Mucosa of stomach (tissue), 1 donor: ENCODE measurements at regions not wholly inside any gene's neighbourhood (a gene's known extent, or its start where the extent isn't known, plus 50 kb on each side); places are given as distances from the start of the nearest gene placed in this dataset.
"Not testable (repeated sequence)": the region's sequence is repeated elsewhere in the genome, so short reads cannot be mapped to it uniquely, and the experiment has no call there.

Experiments used
- H3K27me3 ChIP-seq: one replicate; pipeline ENCODE4 v1.7.0; 2013; ENCODE audit warnings: mild to moderate bottlenecking, low read length; ENCODE audit not compliant: control insufficient read depth, insufficient read depth
- H3K36me3 ChIP-seq: one replicate; pipeline ENCODE4 v1.7.0; 2013; ENCODE audit warnings: low read length; ENCODE audit not compliant: control insufficient read depth, insufficient read depth
- H3K4me1 ChIP-seq: one replicate; pipeline ENCODE4 v1.7.0; 2013; ENCODE audit warnings: mild to moderate bottlenecking, low read length; ENCODE audit not compliant: control insufficient read depth, insufficient read depth
- H3K4me3 ChIP-seq: one replicate; pipeline ENCODE4 v1.7.0; 2013; ENCODE audit warnings: low read length
- H3K9ac ChIP-seq: one replicate; pipeline ENCODE4 v1.7.0; 2013; ENCODE audit warnings: mild to moderate bottlenecking, low read length, moderate library complexity
- H3K9me3 ChIP-seq: one replicate; pipeline ENCODE4 v1.7.0; 2013; ENCODE audit warnings: mild to moderate bottlenecking, low read length, moderate library complexity; ENCODE audit not compliant: control insufficient read depth
- donor health status: Pancreatic carcinoma.

DNA sequence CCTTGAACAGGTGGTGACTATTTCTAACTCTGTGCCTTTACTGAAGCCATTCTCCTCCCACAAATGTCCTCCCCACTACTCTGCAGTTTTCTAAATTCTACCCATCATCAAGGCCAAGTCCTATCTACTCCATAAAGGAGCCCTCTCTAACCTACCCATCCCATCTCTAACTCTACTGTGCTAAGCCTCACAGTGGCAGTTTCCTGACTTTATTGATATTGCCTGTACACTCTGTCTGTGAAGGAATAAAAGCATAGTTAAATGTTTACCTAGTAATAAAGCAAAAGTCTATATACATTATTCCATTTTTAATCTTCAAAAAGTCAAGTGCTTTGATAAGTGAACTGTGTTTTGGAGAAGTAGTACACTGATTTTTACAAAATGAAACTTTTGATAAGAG lies 178.4 kb upstream of the HMCN1 start:
- H3K27me3 ChIP-seq: no peaks in the 10 kb centered on the region
- no peaks in the 10 kb centered on the region for H3K36me3 ChIP-seq
- peaks cover 6% of the 10 kb centered on the region for H3K4me1 ChIP-seq
- no peaks in the 10 kb centered on the region for H3K9me3 ChIP-seq
- H3K4me3 ChIP-seq: no peak overlapping the region
- no peak overlapping the region for H3K9ac ChIP-seq

GRCh38 chr1:185551008-185551407 lies 183.2 kb upstream of the HMCN1 start:
- Histone ChIP-seq H3K4me1 (peaks cover 9% of the 10 kb centered on the region), H3K9ac (no peak overlapping the region), H3K4me3 (no peak overlapping the region), H3K36me3 (no peaks in the 10 kb centered on the region), H3K9me3 (no peaks in the 10 kb centered on the region), H3K27me3 (no peaks in the 10 kb centered on the region)

GRCh38 chr1:185549906-185550305 lies 184.3 kb upstream of the HMCN1 start:
- Histone ChIP-seq H3K27me3 (no peaks in the 10 kb centered on the region), H3K9ac (no peak overlapping the region), H3K4me1 (peaks cover 4% of the 10 kb centered on the region), H3K9me3 (no peaks in the 10 kb centered on the region), H3K36me3 (no peaks in the 10 kb centered on the region), H3K4me3 (no peak overlapping the region)

DNA sequence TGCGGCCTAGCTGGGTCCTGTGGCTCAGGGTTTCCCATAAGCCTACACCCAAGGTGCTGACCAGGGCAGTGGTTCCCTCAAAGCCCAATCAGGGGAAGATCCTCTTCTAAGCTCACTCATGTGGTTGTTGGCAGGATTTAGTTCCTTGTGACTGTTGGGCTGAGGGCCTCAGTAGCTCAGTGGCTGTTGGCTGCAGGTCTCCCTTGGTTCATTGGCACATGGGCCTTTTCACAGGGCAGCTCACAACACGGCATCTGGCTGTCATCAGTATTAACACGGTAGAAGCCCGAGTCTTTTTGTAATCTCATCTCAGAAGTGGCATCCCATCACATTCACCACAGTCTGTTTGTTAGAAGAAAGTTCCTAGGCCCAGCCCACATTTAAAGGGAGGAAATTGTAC lies 188.2 kb upstream of the HMCN1 start:
- H3K4me3 ChIP-seq: no peak overlapping the region
- H3K36me3 ChIP-seq: no peaks in the 10 kb centered on the region
- H3K9me3 ChIP-seq: no peaks in the 10 kb centered on the region
- H3K27me3 ChIP-seq: no peaks in the 10 kb centered on the region
- no peak overlapping the region for H3K9ac ChIP-seq
- H3K4me1 ChIP-seq: peaks cover 4% of the 10 kb centered on the region

DNA sequence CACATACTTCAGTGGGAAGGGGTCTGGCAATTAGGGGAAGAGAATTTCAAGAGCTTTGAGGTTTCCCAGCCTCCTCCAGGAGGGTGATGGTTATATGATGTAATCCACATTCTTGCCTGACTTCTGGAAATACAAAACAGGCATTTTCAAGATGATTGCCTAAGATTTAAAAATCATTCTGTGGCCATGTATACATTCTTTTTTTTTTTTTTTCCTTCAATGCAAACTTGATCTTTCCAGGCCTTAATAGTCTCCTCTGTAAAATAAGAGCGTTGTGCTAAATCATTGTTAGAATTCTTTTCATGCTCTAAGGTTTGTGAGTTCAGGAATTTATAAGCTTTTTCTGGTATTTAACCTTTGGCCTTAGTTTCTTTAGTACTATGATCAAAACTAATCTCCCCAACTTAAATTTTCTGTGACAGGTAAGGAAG lies 192.3 kb upstream of the HMCN1 start:
- H3K4me1 ChIP-seq: no peaks in the 10 kb centered on the region
- H3K9ac ChIP-seq: no peak overlapping the region
- H3K9me3 ChIP-seq: no peaks in the 10 kb centered on the region
- H3K4me3 ChIP-seq: no peak overlapping the region
- no peaks in the 10 kb centered on the region for H3K27me3 ChIP-seq
- no peaks in the 10 kb centered on the region for H3K36me3 ChIP-seq

- Histone ChIP-seq H3K4me1 (no peaks in the 10 kb centered on the region), H3K9ac (no peak overlapping the region), H3K4me3 (no peak overlapping the region), H3K36me3 (no peaks in the 10 kb centered on the region), H3K27me3 (no peaks in the 10 kb centered on the region), H3K9me3 (no peaks in the 10 kb centered on the region)
These were observed 193.9 kb upstream of the HMCN1 start for GRCh38 chr1:185540295-185540694.

GRCh38 chr1:185539277-185539943 lies 194.8 kb upstream of the HMCN1 start:
- H3K36me3 ChIP-seq: no peaks in the 10 kb centered on the region
- H3K4me3 ChIP-seq: no peak overlapping the region
- H3K9me3 ChIP-seq: no peaks in the 10 kb centered on the region
- no peaks in the 10 kb centered on the region for H3K4me1 ChIP-seq
- H3K9ac ChIP-seq: no peak overlapping the region
- no peaks in the 10 kb centered on the region for H3K27me3 ChIP-seq

DNA sequence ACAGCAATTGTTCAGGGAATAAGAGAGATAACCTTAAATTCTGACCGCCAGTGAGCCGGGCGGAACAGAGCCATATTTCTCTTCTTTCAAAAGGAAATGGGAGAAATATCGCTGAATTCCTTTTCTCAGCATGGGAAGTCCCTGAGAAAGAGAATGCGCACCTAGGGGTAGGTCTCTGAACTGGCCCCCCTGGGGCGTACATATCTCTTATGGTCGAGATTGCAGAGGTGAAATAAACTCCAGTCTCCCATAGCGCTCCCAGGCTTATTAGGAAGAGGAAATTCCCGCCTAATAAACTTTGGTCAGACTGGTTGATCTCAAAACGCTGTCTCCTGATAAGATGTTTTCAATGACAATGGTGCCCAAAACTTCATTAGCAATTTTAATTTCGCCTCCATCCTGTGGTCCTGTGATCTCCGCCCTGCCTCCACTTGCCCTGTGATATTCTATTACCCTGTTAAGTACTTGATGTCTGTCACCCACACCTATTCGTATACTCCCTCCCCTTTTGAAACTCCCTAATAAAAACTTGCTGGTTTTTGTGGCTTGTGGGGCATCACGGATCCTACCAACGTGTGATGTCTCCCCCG lies 195.8 kb upstream of the HMCN1 start:
- H3K9ac ChIP-seq, H3K4me3 ChIP-seq, H3K9me3 ChIP-seq, H3K27me3 ChIP-seq, H3K36me3 ChIP-seq, H3K4me1 ChIP-seq: not testable (repeated sequence)

GRCh38 chr1:185537596-185537995 lies 196.6 kb upstream of the HMCN1 start:
- H3K4me1 ChIP-seq: no peaks in the 10 kb centered on the region
- no peaks in the 10 kb centered on the region for H3K9me3 ChIP-seq
- no peak overlapping the region for H3K9ac ChIP-seq
- H3K4me3 ChIP-seq: no peak overlapping the region
- H3K36me3 ChIP-seq: no peaks in the 10 kb centered on the region
- H3K27me3 ChIP-seq: no peaks in the 10 kb centered on the region

DNA sequence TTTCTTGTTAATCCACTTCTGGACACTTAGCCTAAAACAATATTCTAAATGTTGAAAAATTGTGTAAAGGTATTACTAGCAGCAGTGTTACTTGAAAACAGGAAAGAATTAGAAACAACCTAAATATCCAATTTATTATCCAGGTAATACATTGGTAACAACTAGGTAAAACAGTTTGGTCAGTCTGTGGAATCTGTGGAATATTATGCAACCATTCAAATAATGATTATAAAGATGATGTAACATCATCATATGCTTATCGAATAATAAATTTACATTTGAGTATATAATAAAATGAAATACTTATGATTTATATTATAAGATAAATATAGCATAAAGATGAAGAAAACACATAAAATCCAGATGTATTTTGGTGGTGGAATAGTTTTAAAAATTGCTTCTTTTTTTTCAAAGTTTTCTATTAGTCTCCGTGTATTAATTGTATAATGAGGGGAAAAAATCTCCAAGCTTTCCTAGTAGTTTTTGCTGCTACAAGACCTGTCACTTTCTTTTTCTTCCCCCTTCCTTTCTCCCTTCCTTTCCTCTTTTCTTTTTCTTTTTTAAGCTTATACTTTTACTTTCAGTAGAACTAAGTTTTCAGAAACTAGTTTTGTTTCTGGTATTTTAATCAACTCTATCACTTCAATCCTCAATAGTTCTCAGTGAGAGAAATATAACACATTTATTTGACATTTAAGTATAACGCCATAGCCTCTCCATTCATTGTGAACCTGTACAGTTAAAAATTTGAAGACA lies 197.8 kb upstream of the HMCN1 start:
- no peaks in the 10 kb centered on the region for H3K9me3 ChIP-seq
- H3K4me3 ChIP-seq: no peak overlapping the region
- no peaks in the 10 kb centered on the region for H3K27me3 ChIP-seq
- no peaks in the 10 kb centered on the region for H3K4me1 ChIP-seq
- H3K9ac ChIP-seq: no peak overlapping the region
- no peaks in the 10 kb centered on the region for H3K36me3 ChIP-seq

DNA sequence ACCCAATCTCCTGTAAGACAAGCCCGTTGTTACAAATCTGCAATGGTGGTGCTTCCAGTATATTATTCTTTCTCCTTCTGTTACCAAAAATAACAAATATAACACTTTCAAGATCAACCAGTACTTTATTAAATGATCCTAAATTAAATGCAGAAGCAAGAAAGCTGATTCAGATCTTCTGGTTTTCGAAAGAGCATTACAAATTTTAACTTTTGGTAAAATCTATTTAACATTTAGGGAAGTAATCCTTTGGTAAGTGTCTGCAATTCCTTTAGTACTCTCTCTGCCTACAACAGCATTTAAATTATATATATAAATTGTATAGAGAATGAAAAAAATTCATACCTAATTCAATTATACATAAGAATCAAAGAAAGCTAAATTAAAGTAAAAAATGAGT lies 198.6 kb upstream of the HMCN1 start:
- Histone ChIP-seq H3K27me3 (no peaks in the 10 kb centered on the region), H3K4me3 (no peak overlapping the region), H3K9ac (no peak overlapping the region), H3K9me3 (no peaks in the 10 kb centered on the region), H3K4me1 (no peaks in the 10 kb centered on the region), H3K36me3 (no peaks in the 10 kb centered on the region)

DNA sequence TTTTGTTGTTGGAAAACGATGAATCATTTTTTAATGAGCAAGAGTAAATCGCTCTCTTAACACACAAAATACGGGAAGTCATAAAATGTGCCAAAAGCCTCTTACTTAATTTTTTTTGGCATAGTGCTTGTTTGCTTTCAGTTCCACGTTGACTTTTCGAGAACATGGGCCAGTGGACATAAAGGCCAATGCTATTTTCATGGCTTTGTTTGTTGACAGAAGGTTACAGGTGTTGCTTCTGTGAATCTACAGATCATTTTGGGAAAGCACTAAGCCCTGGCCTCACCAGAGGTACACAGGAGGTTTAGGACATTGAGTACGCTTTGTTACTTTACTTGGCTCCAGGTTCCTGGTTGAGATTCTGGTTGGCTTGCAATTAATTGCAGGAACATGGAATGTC lies 199.4 kb upstream of the HMCN1 start:
- Histone ChIP-seq H3K4me3 (no peak overlapping the region), H3K9ac (no peak overlapping the region), H3K36me3 (no peaks in the 10 kb centered on the region), H3K27me3 (no peaks in the 10 kb centered on the region), H3K9me3 (no peaks in the 10 kb centered on the region), H3K4me1 (no peaks in the 10 kb centered on the region)
